ENCODE measurements at regions not wholly inside any gene's neighbourhood (a gene's known extent, or its start where the extent isn't known, plus 50 kb on each side); places are given as distances from the start of the nearest gene placed in this dataset.
A peak's percentile ranks its signal among the peaks of the same experiment; 100 is the strongest.

DNA sequence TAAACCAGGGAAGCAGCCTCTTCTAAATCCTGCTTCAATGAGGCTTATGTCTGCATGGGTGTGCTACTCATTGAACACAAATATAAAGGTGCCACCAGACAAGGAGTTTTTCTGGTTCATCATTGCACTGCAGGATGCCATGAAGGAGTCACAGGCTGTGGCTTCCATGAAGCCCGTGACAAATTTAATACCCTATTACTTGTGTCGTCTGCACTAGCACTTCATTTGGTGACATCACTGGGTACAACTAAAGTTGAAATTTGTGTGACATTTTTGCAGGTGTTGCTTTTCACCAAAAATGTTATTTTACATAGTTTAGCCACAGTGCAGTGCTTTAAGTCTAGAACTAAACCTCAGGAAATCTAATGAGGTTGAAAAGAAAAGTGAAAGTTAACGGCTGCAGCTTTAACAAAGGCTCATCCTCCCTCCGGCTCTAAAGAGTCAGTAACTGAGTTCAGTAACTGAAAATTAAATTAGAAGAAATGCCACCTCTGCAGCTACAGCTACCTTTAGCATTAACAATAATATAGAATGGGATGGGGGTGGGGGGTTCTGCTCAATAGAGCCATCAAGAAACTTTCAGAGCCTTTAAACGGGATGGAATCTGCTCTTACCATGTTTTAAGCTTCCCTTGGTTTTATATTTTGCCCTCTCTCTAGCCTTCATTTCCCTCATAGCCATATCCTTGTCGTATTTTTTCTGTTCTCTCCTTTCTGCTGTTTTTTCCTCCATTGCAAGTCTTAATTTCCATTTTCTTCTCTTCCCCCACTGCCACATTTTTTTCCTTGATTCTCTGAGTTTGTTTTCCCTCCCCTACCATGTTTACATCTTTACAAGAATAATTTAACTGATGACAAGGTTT lies 233.8 kb upstream of the TMEM161B start:
- Histone ChIP-seq H3K27me3 (no peaks in the 10 kb centered on the region), H3K9me3 (replicated peaks) (no peaks in the 10 kb centered on the region), H3K36me3 (no peaks in the 10 kb centered on the region), H3K4me3 (peak overlapping the region; percentile 53), H3K27ac (peak overlapping the region; percentile 36), H3K4me1 (peaks cover 6% of the 10 kb centered on the region; the same call in 1 of the 2 replicates)
- peak in 1 of 2 experiments; percentile 22 for DNase-seq

DNA sequence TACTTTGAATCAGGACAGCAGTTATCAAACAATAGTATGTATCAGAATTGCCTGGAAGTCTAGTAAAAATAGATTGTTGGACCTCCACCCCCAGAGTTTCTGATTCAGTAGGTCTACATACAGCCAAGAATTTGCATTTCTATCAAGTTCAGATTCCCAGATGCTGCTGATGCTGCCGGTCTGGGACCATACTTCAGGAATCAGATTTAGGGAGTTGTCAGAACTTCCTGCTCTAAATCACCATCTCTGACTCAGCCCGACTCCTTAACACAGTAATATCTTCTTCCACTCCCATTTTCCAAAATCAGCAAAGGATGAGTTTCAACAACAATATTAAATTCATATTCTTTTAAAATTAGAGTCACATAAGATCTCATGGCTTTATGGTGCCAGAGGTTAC lies 227.2 kb upstream of the TMEM161B start:
- Histone ChIP-seq H3K27ac (no peak overlapping the region), H3K9me3 (replicated peaks) (no peaks in the 10 kb centered on the region), H3K27me3 (no peaks in the 10 kb centered on the region), H3K36me3 (no peaks in the 10 kb centered on the region), H3K4me3 (no peak overlapping the region), H3K4me1 (no peaks in the 10 kb centered on the region)
- no peak for DNase-seq

DNA sequence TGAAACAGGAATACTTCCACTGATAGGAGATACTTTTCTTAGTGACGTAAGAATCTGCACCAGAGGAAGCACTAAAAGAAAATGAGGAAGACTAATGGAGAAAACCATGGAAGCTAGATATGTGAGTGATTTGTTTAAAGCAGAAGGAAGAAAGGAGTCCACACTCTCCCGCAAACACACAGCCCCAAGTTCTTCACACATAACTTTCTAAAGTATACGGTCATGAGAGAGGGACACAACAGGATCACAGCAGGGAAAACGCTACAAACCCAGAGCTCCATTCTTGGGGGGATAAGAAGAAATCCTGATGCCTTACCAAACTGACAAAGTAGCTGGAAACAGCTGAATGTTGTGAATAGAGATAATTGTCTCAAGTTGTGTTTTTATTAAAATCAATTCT lies 222.2 kb upstream of the TMEM161B start:
- no peak overlapping the region for H3K4me3 ChIP-seq
- no peaks in the 10 kb centered on the region for H3K4me1 ChIP-seq
- H3K36me3 ChIP-seq: no peaks in the 10 kb centered on the region
- no peak for DNase-seq
- H3K27me3 ChIP-seq: no peaks in the 10 kb centered on the region
- no peaks in the 10 kb centered on the region for H3K9me3 ChIP-seq (replicated peaks)
- H3K27ac ChIP-seq: no peak overlapping the region

DNA sequence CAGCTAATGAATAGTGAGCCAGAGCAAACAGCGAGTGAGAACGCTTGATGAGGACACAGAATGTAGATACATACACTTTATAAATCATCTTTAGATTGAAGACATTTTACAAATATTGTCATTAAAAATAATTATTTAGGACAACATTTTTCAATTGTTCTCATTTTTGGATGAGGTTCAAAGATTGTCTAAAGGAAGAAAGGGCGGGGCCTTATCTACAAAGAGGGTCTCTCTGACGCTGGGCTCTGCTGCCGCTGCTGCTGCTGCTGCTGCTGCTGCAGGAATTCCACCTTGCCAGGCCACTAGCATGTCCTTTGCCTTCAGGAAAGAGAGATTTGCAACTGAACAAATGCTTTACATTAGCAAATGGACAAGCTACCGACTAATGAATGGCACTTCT lies 220.7 kb upstream of the TMEM161B start:
- Histone ChIP-seq H3K27ac (no peak overlapping the region), H3K36me3 (no peaks in the 10 kb centered on the region), H3K4me1 (no peaks in the 10 kb centered on the region), H3K27me3 (no peaks in the 10 kb centered on the region), H3K4me3 (no peak overlapping the region), H3K9me3 (replicated peaks) (no peaks in the 10 kb centered on the region)
- DNase-seq: no peak

DNA sequence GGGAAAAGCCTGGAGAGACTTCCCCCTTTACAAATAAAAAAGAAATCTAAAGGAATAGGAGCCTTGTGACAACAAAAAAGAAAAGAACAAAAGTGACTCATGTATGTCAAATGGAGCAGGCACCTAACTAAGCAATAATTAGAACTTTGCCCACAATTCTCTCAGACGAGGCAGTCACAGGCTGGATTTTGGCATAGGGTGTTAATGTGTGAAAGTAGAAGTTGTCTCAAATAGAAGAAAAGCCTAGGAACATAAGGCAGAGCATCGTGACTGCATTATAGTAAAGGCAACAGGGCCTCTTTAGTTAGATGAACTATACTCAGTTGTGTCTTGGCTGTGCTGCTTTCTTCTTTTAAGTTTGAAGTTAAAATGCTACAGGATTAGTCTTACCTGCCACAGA lies 219.9 kb upstream of the TMEM161B start:
- no peak for DNase-seq
- H3K9me3 ChIP-seq (replicated peaks): no peaks in the 10 kb centered on the region
- H3K36me3 ChIP-seq: no peaks in the 10 kb centered on the region
- H3K27me3 ChIP-seq: no peaks in the 10 kb centered on the region
- no peak overlapping the region for H3K4me3 ChIP-seq
- no peaks in the 10 kb centered on the region for H3K4me1 ChIP-seq
- H3K27ac ChIP-seq: no peak overlapping the region

DNA sequence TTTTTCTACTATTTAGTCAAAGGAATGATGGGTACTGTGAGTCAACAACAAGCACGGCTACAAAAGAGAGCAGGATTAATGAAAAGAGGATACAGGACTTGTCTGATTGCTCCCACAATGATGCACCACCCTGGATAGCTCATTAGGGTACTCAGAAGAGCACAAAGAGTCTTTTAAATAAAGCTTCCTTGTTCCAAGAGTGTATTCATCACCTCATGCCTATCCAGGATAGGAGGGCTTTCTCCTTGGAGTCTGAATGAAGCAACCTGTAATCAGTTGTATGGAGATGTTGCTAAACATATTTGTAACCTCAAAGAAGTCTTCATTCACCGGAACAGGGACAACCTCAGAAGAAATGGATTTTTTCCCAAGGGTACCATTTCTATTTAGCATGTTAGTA lies 219.5 kb upstream of the TMEM161B start:
- no peaks in the 10 kb centered on the region for H3K27me3 ChIP-seq
- DNase-seq: no peak
- no peak overlapping the region for H3K4me3 ChIP-seq
- no peaks in the 10 kb centered on the region for H3K36me3 ChIP-seq
- H3K4me1 ChIP-seq: no peaks in the 10 kb centered on the region
- H3K27ac ChIP-seq: no peak overlapping the region
- no peaks in the 10 kb centered on the region for H3K9me3 ChIP-seq (replicated peaks)

DNA sequence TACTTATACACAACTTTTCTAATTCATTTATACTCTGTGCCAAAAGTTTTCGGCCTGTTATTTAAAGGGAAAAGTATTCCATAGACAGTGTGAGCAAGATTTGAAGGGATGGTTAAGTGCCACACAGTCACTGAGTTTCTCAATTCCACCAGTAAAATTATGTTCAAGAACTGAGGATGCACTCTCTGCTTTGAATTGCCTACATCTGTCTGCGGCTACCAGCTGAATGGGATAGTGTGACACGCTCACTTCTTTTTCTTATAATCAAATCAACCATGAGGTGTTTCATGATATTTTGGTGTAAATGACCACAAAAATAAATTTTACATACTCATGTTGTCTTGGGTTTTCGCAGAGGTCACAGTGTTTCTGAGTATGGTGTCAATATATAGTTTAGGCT lies 218.4 kb upstream of the TMEM161B start:
- no peaks in the 10 kb centered on the region for H3K36me3 ChIP-seq
- no peaks in the 10 kb centered on the region for H3K27me3 ChIP-seq
- H3K27ac ChIP-seq: no peak overlapping the region
- no peaks in the 10 kb centered on the region for H3K9me3 ChIP-seq (replicated peaks)
- no peak overlapping the region for H3K4me3 ChIP-seq
- DNase-seq: no peak
- H3K4me1 ChIP-seq: no peaks in the 10 kb centered on the region

DNA sequence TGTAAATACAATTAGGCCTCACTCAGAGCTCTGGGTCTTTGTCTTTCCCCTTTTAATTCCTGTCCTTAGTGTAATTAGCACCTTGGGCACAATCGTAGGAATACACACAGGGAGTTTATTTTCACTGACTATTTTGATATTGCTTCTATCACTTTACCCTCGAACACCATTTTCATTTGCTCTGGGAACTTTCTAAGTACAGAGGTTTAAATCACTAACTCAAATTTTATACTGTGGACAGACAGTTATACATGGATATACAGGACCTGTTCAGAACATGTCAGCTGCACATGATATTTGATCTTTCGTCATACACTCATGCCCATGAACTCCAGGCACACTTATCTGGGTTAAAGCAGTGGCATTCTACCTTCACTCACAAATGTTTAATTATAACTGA lies 217.8 kb upstream of the TMEM161B start:
- Histone ChIP-seq H3K27me3 (no peaks in the 10 kb centered on the region), H3K9me3 (replicated peaks) (no peaks in the 10 kb centered on the region), H3K4me1 (no peaks in the 10 kb centered on the region), H3K36me3 (no peaks in the 10 kb centered on the region), H3K27ac (no peak overlapping the region), H3K4me3 (no peak overlapping the region)
- DNase-seq: no peak

DNA sequence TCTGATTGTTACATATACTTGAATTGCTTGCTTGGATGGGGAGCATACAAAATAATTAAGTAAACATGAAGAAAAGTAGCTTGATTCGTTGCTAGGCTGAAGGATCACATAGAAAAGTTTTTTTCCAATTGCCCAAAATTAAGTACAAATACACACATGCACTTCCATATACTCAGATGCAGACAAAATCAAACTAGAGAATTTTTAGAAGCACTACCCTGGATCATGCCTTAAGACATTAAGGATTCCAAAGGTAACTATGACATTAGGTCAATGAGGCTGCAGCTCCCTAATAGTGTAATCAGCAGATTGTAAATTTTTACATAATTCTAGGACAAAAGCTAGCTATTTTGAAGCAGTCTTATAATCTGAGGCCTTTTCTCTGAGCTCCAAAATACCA lies 216.9 kb upstream of the TMEM161B start:
- no peak overlapping the region for H3K4me3 ChIP-seq
- DNase-seq: no peak

DNA sequence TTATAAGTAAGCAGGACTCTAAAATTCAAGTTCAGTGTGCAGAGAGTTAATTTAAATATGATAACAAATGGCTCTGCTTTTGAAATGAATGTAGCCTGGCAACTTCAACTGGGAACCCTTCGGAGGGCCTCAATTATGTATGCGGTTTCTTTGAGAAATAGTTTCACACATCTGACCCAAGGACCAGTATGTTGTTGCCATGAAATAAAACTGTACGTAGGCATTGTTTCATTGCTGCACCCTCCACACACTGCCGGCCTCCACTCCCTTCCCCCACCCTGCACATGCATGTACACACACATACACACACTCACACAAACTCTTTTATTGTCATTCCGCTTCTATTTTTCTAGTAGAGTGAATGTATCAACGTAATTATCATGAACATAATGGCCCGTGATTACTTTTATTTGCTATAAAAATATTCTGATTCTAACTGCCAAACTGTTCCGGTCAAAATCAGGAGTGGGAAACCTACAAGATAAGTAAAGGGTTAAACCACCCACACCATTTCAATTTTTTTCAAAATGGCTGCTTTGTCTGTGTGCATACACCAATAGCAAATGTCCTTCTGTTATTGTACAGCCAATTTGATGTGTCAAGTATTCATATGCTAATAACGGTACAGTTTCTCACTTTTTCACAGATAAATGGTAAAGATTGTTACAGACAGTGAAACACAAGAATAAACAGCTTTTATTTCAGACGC lies 215.5 kb upstream of the TMEM161B start:
- Histone ChIP-seq H3K27me3 (no peaks in the 10 kb centered on the region), H3K27ac (no peak overlapping the region), H3K4me1 (no peaks in the 10 kb centered on the region), H3K9me3 (replicated peaks) (no peaks in the 10 kb centered on the region), H3K36me3 (no peaks in the 10 kb centered on the region), H3K4me3 (no peak overlapping the region)
- DNase-seq: no peak

More for the DNA sequence above, 216.9 kb upstream of the TMEM161B start:
- H3K4me1 ChIP-seq: no peaks in the 10 kb centered on the region
- H3K9me3 ChIP-seq (replicated peaks): no peaks in the 10 kb centered on the region
- H3K27me3 ChIP-seq: no peaks in the 10 kb centered on the region
- H3K36me3 ChIP-seq: no peaks in the 10 kb centered on the region
- no peak overlapping the region for H3K27ac ChIP-seq

DNA sequence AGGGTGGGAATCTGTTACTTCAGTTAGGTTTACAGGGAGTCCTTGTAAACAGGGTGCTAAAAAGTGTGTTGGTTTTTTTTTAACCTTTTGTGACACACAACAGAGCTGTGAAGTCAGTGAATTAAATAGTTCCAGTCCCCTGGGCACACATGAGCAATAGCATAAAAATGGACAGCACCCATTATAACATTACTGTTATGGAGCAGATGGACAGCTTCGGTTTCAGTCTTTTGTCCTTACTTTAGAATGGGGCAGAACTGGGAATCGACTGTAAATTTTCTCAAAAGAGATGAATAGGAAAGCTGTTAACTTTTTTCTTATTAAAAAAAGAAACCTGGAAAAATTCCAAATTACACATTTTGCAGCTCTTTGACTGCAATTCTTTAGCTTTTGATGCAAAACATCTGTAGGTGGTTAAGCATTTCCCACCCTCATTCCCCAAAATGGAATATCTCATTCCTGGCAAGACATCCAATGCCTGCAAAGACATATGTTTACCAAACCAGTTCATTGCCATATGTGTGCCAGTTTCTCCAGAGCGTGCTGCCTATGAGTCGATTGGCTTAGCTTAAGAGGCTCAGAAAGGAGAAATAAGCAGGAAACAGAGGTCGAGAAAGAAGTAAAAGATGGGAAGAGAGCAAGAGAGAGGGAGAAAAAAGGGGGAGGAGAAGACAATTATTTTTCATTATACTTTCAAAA lies 212.3 kb upstream of the TMEM161B start:
- Histone ChIP-seq H3K9me3 (replicated peaks) (no peaks in the 10 kb centered on the region), H3K27ac (no peak overlapping the region)
- no peak for DNase-seq

DNA sequence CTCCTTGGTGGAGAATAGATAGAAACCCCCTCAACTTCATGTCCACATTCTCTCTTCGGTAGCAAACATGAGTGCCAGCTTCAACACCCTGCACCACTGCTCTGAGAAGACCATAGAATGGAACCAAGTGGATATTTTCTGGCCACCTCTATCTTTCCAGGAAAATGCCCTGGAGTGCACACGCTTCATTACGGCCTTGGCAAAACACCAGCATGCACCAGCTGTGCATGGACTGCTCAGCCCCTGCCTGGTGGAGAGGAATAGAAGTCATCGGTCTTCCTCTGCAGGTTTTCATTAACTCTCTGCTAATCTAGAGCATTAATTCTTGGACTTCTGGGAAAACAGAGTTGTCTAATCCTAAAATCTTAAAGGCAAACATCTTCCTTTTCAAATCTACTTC lies 211.6 kb upstream of the TMEM161B start:
- DNase-seq: peak; percentile 33 to 60
- Histone ChIP-seq H3K9me3 (replicated peaks) (no peaks in the 10 kb centered on the region), H3K27ac (no peak overlapping the region), H3K4me3 (no peak overlapping the region), H3K36me3 (no peaks in the 10 kb centered on the region), H3K27me3 (no peaks in the 10 kb centered on the region), H3K4me1 (no peaks in the 10 kb centered on the region; the same call in 1 of the 2 replicates)

More for the DNA sequence above, 212.3 kb upstream of the TMEM161B start:
- no peak overlapping the region for H3K4me3 ChIP-seq
- no peaks in the 10 kb centered on the region for H3K36me3 ChIP-seq
- H3K4me1 ChIP-seq: no peaks in the 10 kb centered on the region
- no peaks in the 10 kb centered on the region for H3K27me3 ChIP-seq

DNA sequence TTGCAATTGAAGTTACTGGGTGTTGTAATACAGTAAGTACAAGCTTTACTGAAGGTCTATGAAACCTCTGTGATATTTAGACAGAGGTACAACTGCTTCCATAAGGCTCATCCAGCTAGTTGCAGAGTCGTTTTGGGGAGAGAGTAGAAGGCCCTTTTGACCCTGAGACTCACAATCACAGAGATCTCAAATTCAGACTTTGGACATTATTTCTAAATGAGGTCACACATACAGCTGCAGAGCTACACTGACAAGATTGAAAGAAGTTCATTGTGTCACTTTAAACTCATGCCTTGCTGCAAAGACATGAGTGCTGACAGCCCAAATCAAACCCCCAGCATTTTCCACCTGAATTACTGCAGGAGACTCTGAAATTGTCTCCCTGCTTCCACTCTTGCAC lies 205.9 kb upstream of the TMEM161B start:
- peak; percentile 6 to 39 for DNase-seq
- Histone ChIP-seq H3K4me3 (no peak overlapping the region), H3K4me1 (peaks cover 15% of the 10 kb centered on the region), H3K27ac (peak overlapping the region; percentile 50), H3K36me3 (no peaks in the 10 kb centered on the region), H3K9me3 (replicated peaks) (peaks cover 7% of the 10 kb centered on the region; the same call in 1 of the 2 replicates), H3K27me3 (no peaks in the 10 kb centered on the region)

DNA sequence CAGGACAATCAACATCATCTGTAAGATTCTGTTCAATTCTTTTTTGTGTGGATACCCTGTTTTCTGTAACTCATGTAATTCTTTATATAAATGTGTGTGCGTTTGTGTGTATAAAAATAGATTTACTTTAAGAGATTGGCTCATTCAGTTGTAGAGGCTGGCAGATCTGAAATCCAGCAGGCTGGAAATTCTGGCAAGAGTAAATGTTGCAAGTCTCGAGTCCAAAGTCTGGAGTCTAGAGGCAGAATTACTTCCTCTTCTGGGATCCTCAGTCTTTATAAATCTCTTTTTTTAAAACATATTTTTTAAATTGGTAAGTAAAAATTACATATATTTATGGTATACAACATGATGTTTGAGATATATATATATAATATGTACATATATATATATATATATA lies 202.1 kb upstream of the TMEM161B start:
- Histone ChIP-seq H3K4me3 (no peak overlapping the region), H3K4me1 (peaks cover 15% of the 10 kb centered on the region), H3K9me3 (replicated peaks) (peaks cover 7% of the 10 kb centered on the region; the same call in 1 of the 2 replicates), H3K27ac (no peak overlapping the region), H3K27me3 (no peaks in the 10 kb centered on the region), H3K36me3 (no peaks in the 10 kb centered on the region)
- no peak for DNase-seq

DNA sequence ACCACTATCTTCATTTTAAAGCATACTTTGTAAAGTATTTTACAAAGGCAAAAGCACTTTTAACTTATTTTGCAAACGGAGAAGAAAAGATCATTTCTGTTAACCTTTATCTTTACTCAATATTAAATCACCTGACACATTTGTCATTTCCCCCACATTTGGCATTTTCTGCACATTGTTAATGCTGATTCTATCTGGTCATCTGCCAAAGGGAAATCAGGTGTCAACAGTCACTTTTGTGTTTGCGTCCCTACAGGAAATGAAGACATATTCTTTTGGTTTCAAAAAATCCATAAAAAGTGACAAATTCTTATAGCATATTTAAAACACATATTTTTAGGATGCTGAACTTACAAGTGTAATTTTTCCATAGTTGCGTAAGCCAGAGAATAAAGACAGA lies 191.3 kb upstream of the TMEM161B start:
- no peak overlapping the region for H3K27ac ChIP-seq
- no peaks in the 10 kb centered on the region for H3K4me1 ChIP-seq
- DNase-seq: no peak
- H3K4me3 ChIP-seq: no peak overlapping the region
- H3K9me3 ChIP-seq (replicated peaks): no peaks in the 10 kb centered on the region
- no peaks in the 10 kb centered on the region for H3K27me3 ChIP-seq
- H3K36me3 ChIP-seq: no peaks in the 10 kb centered on the region

All from SJCRH30 (cell line).